Immature natural killer cell (primary cell): ENCODE measurements at regions not wholly inside any gene's neighbourhood (a gene's known extent, or its start where the extent isn't known, plus 50 kb on each side); places are given as distances from the start of the nearest gene placed in this dataset.
"Not testable (repeated sequence)": the region's sequence is repeated elsewhere in the genome, so short reads cannot be mapped to it uniquely, and the experiment has no call there.

Source experiments
- DNase-seq, 3 donors: peaks; one replicate each; pipeline ENCODE4 v3.0.0; 2022; ENCODE audit warnings: mixed read lengths in 1 of 3
- H3K27ac Mint-ChIP-seq, 6 donors: one replicate each; pipeline ENCODE4 v1.8.0; 2020; ENCODE audit warnings: mixed read lengths in 6 of 6, mild to moderate bottlenecking in 5 of 6, inconsistent platforms in 4 of 6, moderate library complexity in 3 of 6
- H3K27me3 Mint-ChIP-seq, 3 donors: one replicate each; pipeline ENCODE4 v1.8.0; 2020 to 2021; ENCODE audit warnings: low read depth in 3 of 3, mild to moderate bottlenecking in 3 of 3, mixed read lengths in 3 of 3, moderate library complexity in 3 of 3, inconsistent platforms in 1 of 3
- H3K36me3 Mint-ChIP-seq, 3 donors: one replicate each; pipeline ENCODE4 v1.8.0; 2020; ENCODE audit warnings: mixed read lengths in 3 of 3, inconsistent platforms in 2 of 3, mild to moderate bottlenecking in 2 of 3
- H3K4me1 Mint-ChIP-seq, 2 donors: one replicate each; pipeline ENCODE4 v1.8.0; 2020; ENCODE audit warnings: inconsistent platforms in 2 of 2, mild to moderate bottlenecking in 2 of 2, mixed read lengths in 2 of 2, moderate library complexity in 1 of 2
- H3K4me3 Mint-ChIP-seq, 5 donors: one replicate each; pipeline ENCODE4 v1.8.0; 2020; ENCODE audit warnings: mild to moderate bottlenecking in 5 of 5, mixed read lengths in 5 of 5, inconsistent platforms in 3 of 5, moderate library complexity in 3 of 5
- H3K9me3 Mint-ChIP-seq, 6 donors: one replicate each; pipeline ENCODE4 v1.8.0; 2020; ENCODE audit warnings: mild to moderate bottlenecking in 6 of 6, mixed read lengths in 6 of 6, inconsistent platforms in 4 of 6, moderate library complexity in 3 of 6

GRCh38 chr10:4615042-4615441 is 211.0 kb upstream of the AKR1E2 start:
- Mint-ChIP-seq H3K4me1 (no peaks in the 10 kb centered on the region), H3K27me3 (peaks cover 0 to 12% (median 2%) of the 10 kb centered on the region in 3 donors), H3K9me3 (peaks cover 0 to 17% (median 7%) of the 10 kb centered on the region in 6 donors), H3K36me3 (peaks cover 0 to 7% (median 0%) of the 10 kb centered on the region in 3 donors), H3K27ac (no peak overlapping the region), H3K4me3 (no peak overlapping the region)
- DNase-seq, result no peak

- no peak for DNase-seq
- Mint-ChIP-seq H3K4me1 (no peaks in the 10 kb centered on the region), H3K36me3 (no peaks in the 10 kb centered on the region), H3K9me3 (no peaks in the 10 kb centered on the region), H3K27ac (no peak overlapping the region), H3K27me3 (peaks cover 0 to 9% (median 2%) of the 10 kb centered on the region in 3 donors), H3K4me3 (no peak overlapping the region)
Measured at GRCh38 chr10:4609251-4609650, 216.8 kb upstream of the AKR1E2 start.

GRCh38 chr10:4607681-4608080 is 218.3 kb upstream of the AKR1E2 start:
- DNase-seq, result no peak
- Mint-ChIP-seq H3K36me3 (no peaks in the 10 kb centered on the region), H3K27me3 (peaks cover 0 to 7% (median 5%) of the 10 kb centered on the region in 3 donors), H3K4me1 (no peaks in the 10 kb centered on the region), H3K4me3 (no peak overlapping the region), H3K9me3 (no peaks in the 10 kb centered on the region), H3K27ac (no peak overlapping the region)

- no peaks in the 10 kb centered on the region for H3K36me3 Mint-ChIP-seq
- H3K9me3 Mint-ChIP-seq, result no peaks in the 10 kb centered on the region
- peak overlapping the region in 1 of 6 donors; percentile 30 for H3K27ac Mint-ChIP-seq
- H3K27me3 Mint-ChIP-seq, result peaks cover 0 to 5% (median 5%) of the 10 kb centered on the region in 3 donors
- no peak overlapping the region for H3K4me3 Mint-ChIP-seq
- H3K4me1 Mint-ChIP-seq, result no peaks in the 10 kb centered on the region
- DNase-seq, result no peak
Measured at GRCh38 chr10:4606856-4607636, 219.0 kb upstream of the AKR1E2 start.

GRCh38 chr10:4602764-4603491 is 223.1 kb upstream of the AKR1E2 start:
- DNase-seq, result no peak
- no peaks in the 10 kb centered on the region for H3K4me1 Mint-ChIP-seq
- no peak overlapping the region for H3K27ac Mint-ChIP-seq
- H3K27me3 Mint-ChIP-seq, result peaks cover 0 to 6% (median 5%) of the 10 kb centered on the region in 3 donors
- H3K9me3 Mint-ChIP-seq, result no peaks in the 10 kb centered on the region
- no peak overlapping the region for H3K4me3 Mint-ChIP-seq
- H3K36me3 Mint-ChIP-seq, result no peaks in the 10 kb centered on the region

GRCh38 chr10:4599471-4599870 is 226.5 kb upstream of the AKR1E2 start:
- no peak for DNase-seq
- H3K9me3 Mint-ChIP-seq, result peaks cover 0 to 2% (median 0%) of the 10 kb centered on the region in 6 donors
- no peak overlapping the region for H3K4me3 Mint-ChIP-seq
- H3K4me1 Mint-ChIP-seq, result no peaks in the 10 kb centered on the region
- no peaks in the 10 kb centered on the region for H3K36me3 Mint-ChIP-seq
- peaks cover 0 to 4% (median 2%) of the 10 kb centered on the region in 3 donors for H3K27me3 Mint-ChIP-seq
- no peak overlapping the region for H3K27ac Mint-ChIP-seq

GRCh38 chr10:4597898-4598297 is 228.1 kb upstream of the AKR1E2 start:
- not testable (repeated sequence) for H3K4me3 Mint-ChIP-seq, H3K36me3 Mint-ChIP-seq, H3K27me3 Mint-ChIP-seq, H3K27ac Mint-ChIP-seq, H3K9me3 Mint-ChIP-seq, H3K4me1 Mint-ChIP-seq, DNase-seq

GRCh38 chr10:4596951-4597350 is 229.1 kb upstream of the AKR1E2 start:
- no peak overlapping the region for H3K4me3 Mint-ChIP-seq
- no peak overlapping the region for H3K27ac Mint-ChIP-seq
- DNase-seq, result no peak
- H3K27me3 Mint-ChIP-seq, result peaks cover 0 to 2% (median 0%) of the 10 kb centered on the region in 3 donors
- H3K36me3 Mint-ChIP-seq, result no peaks in the 10 kb centered on the region
- H3K4me1 Mint-ChIP-seq, result no peaks in the 10 kb centered on the region
- H3K9me3 Mint-ChIP-seq, result peaks cover 0 to 2% (median 0%) of the 10 kb centered on the region in 6 donors

- H3K4me1 Mint-ChIP-seq, result no peaks in the 10 kb centered on the region
- H3K36me3 Mint-ChIP-seq, result no peaks in the 10 kb centered on the region
- no peak for DNase-seq
- no peak overlapping the region for H3K27ac Mint-ChIP-seq
- peaks cover 0 to 5% (median 0%) of the 10 kb centered on the region in 3 donors for H3K27me3 Mint-ChIP-seq
- peaks cover 0 to 2% (median 0%) of the 10 kb centered on the region in 6 donors for H3K9me3 Mint-ChIP-seq
- no peak overlapping the region for H3K4me3 Mint-ChIP-seq
Measured at GRCh38 chr10:4595719-4596319, 230.2 kb upstream of the AKR1E2 start.

- DNase-seq, result no peak
- no peaks in the 10 kb centered on the region for H3K9me3 Mint-ChIP-seq
Measured at GRCh38 chr10:4590807-4591206, 235.2 kb upstream of the AKR1E2 start.

GRCh38 chr10:4588824-4589223 is 237.2 kb upstream of the AKR1E2 start:
- DNase-seq, result no peak
- Mint-ChIP-seq H3K4me1 (no peaks in the 10 kb centered on the region), H3K4me3 (no peak overlapping the region), H3K9me3 (no peaks in the 10 kb centered on the region), H3K36me3 (no peaks in the 10 kb centered on the region), H3K27me3 (peaks cover 0 to 5% (median 0%) of the 10 kb centered on the region in 3 donors), H3K27ac (no peak overlapping the region)

More at GRCh38 chr10:4590807-4591206, 235.2 kb upstream of the AKR1E2 start:
- no peak overlapping the region for H3K27ac Mint-ChIP-seq
- H3K27me3 Mint-ChIP-seq, result peaks cover 0 to 5% (median 0%) of the 10 kb centered on the region in 3 donors
- no peaks in the 10 kb centered on the region for H3K4me1 Mint-ChIP-seq
- no peaks in the 10 kb centered on the region for H3K36me3 Mint-ChIP-seq
- no peak overlapping the region for H3K4me3 Mint-ChIP-seq

- Mint-ChIP-seq H3K9me3 (peaks cover 0 to 2% (median 0%) of the 10 kb centered on the region in 6 donors), H3K27me3 (peaks cover 0 to 5% (median 5%) of the 10 kb centered on the region in 3 donors), H3K36me3 (no peaks in the 10 kb centered on the region), H3K4me1 (no peaks in the 10 kb centered on the region), H3K27ac (no peak overlapping the region), H3K4me3 (no peak overlapping the region)
- no peak for DNase-seq
Measured at GRCh38 chr10:4587466-4587865, 238.5 kb upstream of the AKR1E2 start.

- no peak overlapping the region for H3K27ac Mint-ChIP-seq
- no peaks in the 10 kb centered on the region for H3K4me1 Mint-ChIP-seq
- H3K27me3 Mint-ChIP-seq, result peaks cover 0 to 8% (median 6%) of the 10 kb centered on the region in 3 donors
- DNase-seq, result no peak
- peaks cover 0 to 2% (median 0%) of the 10 kb centered on the region in 6 donors for H3K9me3 Mint-ChIP-seq
- H3K4me3 Mint-ChIP-seq, result no peak overlapping the region
- no peaks in the 10 kb centered on the region for H3K36me3 Mint-ChIP-seq
Measured at GRCh38 chr10:4586776-4587175, 239.2 kb upstream of the AKR1E2 start.

GRCh38 chr10:4581929-4582328 is 244.1 kb upstream of the AKR1E2 start:
- DNase-seq, result no peak
- H3K4me3 Mint-ChIP-seq, result no peak overlapping the region
- peaks cover 0 to 9% (median 4%) of the 10 kb centered on the region in 3 donors for H3K27me3 Mint-ChIP-seq
- H3K9me3 Mint-ChIP-seq, result peaks cover 0 to 2% (median 0%) of the 10 kb centered on the region in 6 donors
- H3K4me1 Mint-ChIP-seq, result no peaks in the 10 kb centered on the region
- H3K27ac Mint-ChIP-seq, result no peak overlapping the region
- no peaks in the 10 kb centered on the region for H3K36me3 Mint-ChIP-seq
